ENCODE measurements at regions not wholly inside any gene's neighbourhood (a gene's known extent, or its start where the extent isn't known, plus 50 kb on each side); places are given as distances from the start of the nearest gene placed in this dataset.

GRCh38 chr3:182722907-182723306, 70.4 kb upstream of the ATP11B start:
- TF ChIP-seq CTCF (IDR thresholded peaks at IDR 0.05; ENCODE audit: low read length): no peak
- TF ChIP-seq EZH2 (IDR thresholded peaks at IDR 0.05; ENCODE audit: borderline replicate concordance, low read length): no peak

Data from OCI-LY1 (cell line).